Ovary (tissue), 7 donors: ENCODE measurements at regions not wholly inside any gene's neighbourhood (a gene's known extent, or its start where the extent isn't known, plus 50 kb on each side); places are given as distances from the start of the nearest gene placed in this dataset.

ENCODE experiments used
- DNase-seq, 5 donors: peaks; one replicate each; pipeline ENCODE4 v3.0.0-alpha.2; 2019 to 2020
- H3K27ac ChIP-seq, 2 donors: fragments of 200-600 bp; one replicate each; pipeline versions ENCODE4 v1.5.1 to v1.8.0; 2019 to 2022
- H3K27me3 ChIP-seq: fragments of 200-600 bp; one replicate; pipeline ENCODE4 v1.8.0; 2022
- H3K36me3 ChIP-seq: fragments of 200-600 bp; sonication (generic); one replicate; pipeline ENCODE4 v1.5.1; 2019
- H3K4me1 ChIP-seq: one replicate; pipeline ENCODE4 v1.8.1; 2013; ENCODE audit warnings: mild to moderate bottlenecking, moderate library complexity; ENCODE audit not compliant: insufficient read depth
- H3K4me3 ChIP-seq: fragments of 200-600 bp; sonication (generic); one replicate; pipeline ENCODE4 v1.5.1; 2017
- H3K9me3 ChIP-seq, 2 donors: fragments of 200-600 bp in 1 of 2; sonication (generic) in 1 of 2; one replicate each; pipeline versions ENCODE4 v1.5.1 to v1.8.1; 2013 to 2019; ENCODE audit warnings: mild to moderate bottlenecking in 1 of 2, moderate library complexity in 1 of 2
- EP300 ChIP-seq: sonication (generic); formaldehyde crosslinking; IDR thresholded peaks from one replicate; pipeline ENCODE4 v1.6.1; 2017; ENCODE audit warnings: antibody characterized with exemption
- POLR2A ChIP-seq: fragments of 450-650 bp; IDR thresholded peaks from one replicate; pipeline ENCODE4 v1.6.1; 2017; ENCODE audit warnings: antibody characterized with exemption, mild to moderate bottlenecking, moderate library complexity
- WGBS, 3 donors: extraction: QIAGEN DNeasy Blood & Tissue Kit in 1 of 3; methylation state at CpG; one replicate each; pipeline versions ENCODE4 v1.1.5 to v1.1.7; 2013 to 2017; 5-methylcytosine and 5-hydroxymethylcytosine counted together
- intact Hi-C, 4 donors: fragments of 100-400 bp; cut with DNase I; formaldehyde crosslinking; loops; one replicate each; pipeline versions ENCODE4 v1.11.0 to v1.15.1; 2022 to 2023
- TF ChIP-seq, protein P1 (sequence below), 3 donors: fragments of 450-650 bp in 2 of 3; fragments of 200-600 bp in 1 of 3; IDR thresholded peaks; one replicate each; pipeline versions ENCODE4 v1.5.1 to v1.8.0; 2016 to 2022; ENCODE audit warnings: antibody characterized with exemption in 3 of 3, mild to moderate bottlenecking in 1 of 3
- donor health status: DM: no; HTN: no; CAD: no; lungs with moderate emphysema.
- donor health status: DM: no; HTN: no; CAD: no.
- donor health status: Bipolar disorder and iron deficiency.
- donor health status: DM: no; HTN: no; CAD: no.
- donor health status: DM: yes; HTN: yes; CAD: no.

- Histone ChIP-seq H3K27ac (no peak overlapping the region), H3K27me3 (no peaks in the 10 kb centered on the region), H3K4me1 (no peaks in the 10 kb centered on the region), H3K36me3 (no peaks in the 10 kb centered on the region), H3K9me3 (no peaks in the 10 kb centered on the region), H3K4me3 (no peak overlapping the region)
- 60 to 64% (median 60%) methylated on average over 3 of the region's 3 CpGs for WGBS, 3 donors
- intact Hi-C loops = no loop called here
- no peak for DNase-seq
- TF ChIP-seq POLR2A = no peak
- TF ChIP-seq, protein P1, sequence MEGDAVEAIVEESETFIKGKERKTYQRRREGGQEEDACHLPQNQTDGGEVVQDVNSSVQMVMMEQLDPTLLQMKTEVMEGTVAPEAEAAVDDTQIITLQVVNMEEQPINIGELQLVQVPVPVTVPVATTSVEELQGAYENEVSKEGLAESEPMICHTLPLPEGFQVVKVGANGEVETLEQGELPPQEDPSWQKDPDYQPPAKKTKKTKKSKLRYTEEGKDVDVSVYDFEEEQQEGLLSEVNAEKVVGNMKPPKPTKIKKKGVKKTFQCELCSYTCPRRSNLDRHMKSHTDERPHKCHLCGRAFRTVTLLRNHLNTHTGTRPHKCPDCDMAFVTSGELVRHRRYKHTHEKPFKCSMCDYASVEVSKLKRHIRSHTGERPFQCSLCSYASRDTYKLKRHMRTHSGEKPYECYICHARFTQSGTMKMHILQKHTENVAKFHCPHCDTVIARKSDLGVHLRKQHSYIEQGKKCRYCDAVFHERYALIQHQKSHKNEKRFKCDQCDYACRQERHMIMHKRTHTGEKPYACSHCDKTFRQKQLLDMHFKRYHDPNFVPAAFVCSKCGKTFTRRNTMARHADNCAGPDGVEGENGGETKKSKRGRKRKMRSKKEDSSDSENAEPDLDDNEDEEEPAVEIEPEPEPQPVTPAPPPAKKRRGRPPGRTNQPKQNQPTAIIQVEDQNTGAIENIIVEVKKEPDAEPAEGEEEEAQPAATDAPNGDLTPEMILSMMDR (IDR thresholded peaks at IDR 0.05) = no peak
- no peak for TF ChIP-seq EP300
Measured at GRCh38 chrX:149073479-149073878, 431.6 kb downstream of the IDS start.

DNA sequence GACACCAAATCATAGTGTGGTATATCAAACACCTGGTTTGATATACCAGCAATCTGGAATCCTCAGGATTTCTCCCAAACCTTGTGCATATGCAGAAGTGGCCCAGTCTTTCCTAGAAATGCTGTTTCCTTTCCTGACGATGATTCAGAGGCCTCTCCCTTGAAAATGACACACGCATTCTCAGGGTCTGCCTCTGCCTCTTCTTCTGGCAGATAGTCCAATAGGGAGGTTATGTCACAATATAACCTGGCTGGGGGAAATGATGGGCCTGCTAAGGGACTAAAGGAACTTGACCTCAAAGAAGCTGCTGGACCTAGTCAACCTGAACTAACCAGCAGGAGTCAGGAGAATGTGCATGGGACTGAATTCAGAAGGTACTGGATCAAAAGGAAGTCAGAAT lies 435.2 kb downstream of the IDS start:
- H3K4me3 ChIP-seq = no peak overlapping the region
- TF ChIP-seq, protein P1 (IDR thresholded peaks at IDR 0.05) = no peak
- TF ChIP-seq POLR2A (no peak), EP300 (no peak)
- no peaks in the 10 kb centered on the region for H3K36me3 ChIP-seq
- DNase-seq = no peak
- H3K4me1 ChIP-seq = no peaks in the 10 kb centered on the region
- 68 to 77% (median 71%) methylated on average over 2 of the region's 2 CpGs for WGBS, 3 donors
- no peak overlapping the region for H3K27ac ChIP-seq
- intact Hi-C loops = no loop called here
- H3K9me3 ChIP-seq = no peaks in the 10 kb centered on the region
- H3K27me3 ChIP-seq = no peaks in the 10 kb centered on the region

GRCh38 chrX:149060921-149061320 lies 444.2 kb downstream of the IDS start:
- TF ChIP-seq POLR2A (no peak), EP300 (no peak)
- TF ChIP-seq, protein P1 (IDR thresholded peaks at IDR 0.05) = no peak
- Histone ChIP-seq H3K4me3 (no peak overlapping the region), H3K4me1 (no peaks in the 10 kb centered on the region), H3K27me3 (no peaks in the 10 kb centered on the region), H3K27ac (no peak overlapping the region), H3K36me3 (no peaks in the 10 kb centered on the region), H3K9me3 (no peaks in the 10 kb centered on the region)
- DNase-seq = no peak
- 47 to 52% (median 48%) methylated on average over 2 of the region's 2 CpGs for WGBS, 3 donors
- intact Hi-C loops = no loop called here
